Esophagus squamous epithelium (tissue), 5 donors: ENCODE measurements at regions not wholly inside any gene's neighbourhood (a gene's known extent, or its start where the extent isn't known, plus 50 kb on each side); places are given as distances from the start of the nearest gene placed in this dataset.
A peak's percentile ranks its signal among the peaks of the same experiment; 100 is the strongest.
"Not testable (repeated sequence)": the region's sequence is repeated elsewhere in the genome, so short reads cannot be mapped to it uniquely, and the experiment has no call there.

ENCODE experiments used
- DNase-seq: peaks from one replicate; lab custom pipeline; 2025; lab: John Stamatoyannopoulos, UW
- H3K27ac ChIP-seq, 4 donors: fragments of 200-600 bp; sonication (generic); one replicate each; pipeline ENCODE4 v1.5.1; 2016 to 2019; ENCODE audit warnings: mild to moderate bottlenecking in 1 of 4
- H3K27me3 ChIP-seq, 4 donors: fragments of 200-600 bp; sonication (generic); 1 replicate in 3 of 4; 2 replicates in 1 of 4; pipeline versions ENCODE4 v1.5.1 to v1.6.0; 2017 to 2021; ENCODE audit warnings: antibody characterized with exemption in 1 of 4
- H3K36me3 ChIP-seq, 3 donors: fragments of 200-600 bp; sonication (generic); one replicate each; pipeline ENCODE4 v1.5.1; 2016 to 2019
- H3K4me1 ChIP-seq, 3 donors: fragments of 200-600 bp; sonication (generic); one replicate each; pipeline ENCODE4 v1.5.1; 2017 to 2019
- H3K4me3 ChIP-seq, 4 donors: fragments of 200-600 bp; sonication (generic); 1 replicate in 3 of 4; 2 replicates in 1 of 4; pipeline ENCODE4 v1.5.1; 2016 to 2019; ENCODE audit warnings: mild to moderate bottlenecking in 2 of 4, moderate library complexity in 1 of 4
- H3K9me3 ChIP-seq, 3 donors: fragments of 200-600 bp; sonication (generic); one replicate each; pipeline ENCODE4 v1.5.1; 2016 to 2019
- CTCF ChIP-seq, 6 experiments: fragments of 450-650 bp in 4 of 6; fragments of 200-600 bp in 2 of 6; sonication (generic) in 2 of 6; IDR thresholded peaks; one replicate each; pipeline ENCODE4 v1.5.1; 2016 to 2019; ENCODE audit warnings: antibody characterized with exemption in 6 of 6, mild to moderate bottlenecking in 4 of 6, moderate library complexity in 4 of 6
- POLR2A ChIP-seq, 4 donors: fragments of 450-650 bp; IDR thresholded peaks; one replicate each; pipeline ENCODE4 v1.6.1; 2017; ENCODE audit warnings: antibody characterized with exemption in 4 of 4, mild to moderate bottlenecking in 4 of 4, moderate library complexity in 3 of 4
- WGBS, 2 donors: methylation state at CpG; one replicate each; pipeline ENCODE4 v1.1.5; 2018; 5-methylcytosine and 5-hydroxymethylcytosine counted together
- intact Hi-C: fragments of 100-400 bp; cut with DNase I; formaldehyde crosslinking; loops from one replicate; pipeline ENCODE4 v1.15.0; 2022
- donor health status: DM: yes; HTN: yes; CAD: no.

GRCh38 chr4:186840771-186841301 is 117.2 kb upstream of the FAT1 start:
- Histone ChIP-seq H3K9me3 (no peaks in the 10 kb centered on the region), H3K27me3 (no peaks in the 10 kb centered on the region), H3K4me3 (peak overlapping the region; percentile 26 to 63 (median 32)), H3K36me3 (no peaks in the 10 kb centered on the region), H3K4me1 (peaks cover 8 to 40% (median 12%) of the 10 kb centered on the region in 3 donors), H3K27ac (peak overlapping the region; percentile 63 to 91 (median 72))
- 58 to 83% methylated on average over 12 of the region's 21 CpGs for WGBS, 2 donors
- no peak for DNase-seq
- TF ChIP-seq POLR2A (IDR thresholded peaks at IDR 0.05) (no peak), CTCF (IDR thresholded peaks at IDR 0.05) (no peak)
- intact Hi-C loops = no loop called here

- H3K27ac ChIP-seq = peak overlapping the region; percentile 59 to 85 (median 76)
- intact Hi-C loops = no loop called here
- no peaks in the 10 kb centered on the region for H3K27me3 ChIP-seq
- no peaks in the 10 kb centered on the region for H3K9me3 ChIP-seq
- WGBS, 2 donors = 12 to 20% methylated on average over 7 to 8 of the region's 8 CpGs
- H3K4me1 ChIP-seq = peaks cover 8 to 44% (median 12%) of the 10 kb centered on the region in 3 donors
- no peaks in the 10 kb centered on the region for H3K36me3 ChIP-seq
- DNase-seq = no peak
- TF ChIP-seq CTCF (IDR thresholded peaks at IDR 0.05) (no peak), POLR2A (IDR thresholded peaks at IDR 0.05) (no peak)
- peak overlapping the region; percentile 13 to 45 (median 22) for H3K4me3 ChIP-seq
Measured at GRCh38 chr4:186844059-186844681, 120.5 kb upstream of the FAT1 start.

- Histone ChIP-seq H3K4me3 (peak overlapping the region in 1 of 4 donors; percentile 45), H3K27ac (peak overlapping the region; percentile 59 to 85 (median 76)), H3K4me1 (peaks cover 8 to 37% (median 12%) of the 10 kb centered on the region in 3 donors), H3K9me3 (no peaks in the 10 kb centered on the region), H3K36me3 (no peaks in the 10 kb centered on the region), H3K27me3 (no peaks in the 10 kb centered on the region)
- WGBS, 2 donors = 51 to 56% methylated on average over 8 of the region's 9 CpGs
- DNase-seq = no peak
- TF ChIP-seq POLR2A (IDR thresholded peaks at IDR 0.05) = no peak
- TF ChIP-seq CTCF (IDR thresholded peaks at IDR 0.05) = no peak
- intact Hi-C loops = no loop called here
Measured at GRCh38 chr4:186845137-186845842, 121.6 kb upstream of the FAT1 start.

GRCh38 chr4:186846426-186846825 is 122.8 kb upstream of the FAT1 start:
- H3K27ac ChIP-seq = peak overlapping the region in 1 of 4 donors; percentile 85
- no peak for TF ChIP-seq POLR2A (IDR thresholded peaks at IDR 0.05)
- TF ChIP-seq CTCF (IDR thresholded peaks at IDR 0.05) = no peak
- no peaks in the 10 kb centered on the region for H3K9me3 ChIP-seq
- intact Hi-C loops = no loop called here
- no peak overlapping the region for H3K4me3 ChIP-seq
- 54 to 58% methylated on average over 3 of the region's 3 CpGs for WGBS, 2 donors
- H3K36me3 ChIP-seq = no peaks in the 10 kb centered on the region
- H3K4me1 ChIP-seq = peaks cover 8 to 35% (median 10%) of the 10 kb centered on the region in 3 donors
- no peaks in the 10 kb centered on the region for H3K27me3 ChIP-seq
- DNase-seq = no peak

- DNase-seq, intact Hi-C loops, H3K36me3 ChIP-seq, H3K27ac ChIP-seq, H3K27me3 ChIP-seq, H3K9me3 ChIP-seq, H3K4me3 ChIP-seq: not testable (repeated sequence)
- 93 to 100% methylated on average over 2 to 3 of the region's 3 CpGs for WGBS, 2 donors
- H3K4me1 ChIP-seq = peaks cover 8 to 40% (median 10%) of the 10 kb centered on the region in 3 donors
Measured at GRCh38 chr4:186847429-186848131, 123.9 kb upstream of the FAT1 start.
